Suppressor macrophage (primary cell): ENCODE measurements at regions not wholly inside any gene's neighbourhood (a gene's known extent, or its start where the extent isn't known, plus 50 kb on each side); places are given as distances from the start of the nearest gene placed in this dataset.

Experiments
- DNase-seq, 4 experiments: peaks; one replicate each; pipeline ENCODE4 v3.0.0-alpha.2; 2020 to 2022

DNA sequence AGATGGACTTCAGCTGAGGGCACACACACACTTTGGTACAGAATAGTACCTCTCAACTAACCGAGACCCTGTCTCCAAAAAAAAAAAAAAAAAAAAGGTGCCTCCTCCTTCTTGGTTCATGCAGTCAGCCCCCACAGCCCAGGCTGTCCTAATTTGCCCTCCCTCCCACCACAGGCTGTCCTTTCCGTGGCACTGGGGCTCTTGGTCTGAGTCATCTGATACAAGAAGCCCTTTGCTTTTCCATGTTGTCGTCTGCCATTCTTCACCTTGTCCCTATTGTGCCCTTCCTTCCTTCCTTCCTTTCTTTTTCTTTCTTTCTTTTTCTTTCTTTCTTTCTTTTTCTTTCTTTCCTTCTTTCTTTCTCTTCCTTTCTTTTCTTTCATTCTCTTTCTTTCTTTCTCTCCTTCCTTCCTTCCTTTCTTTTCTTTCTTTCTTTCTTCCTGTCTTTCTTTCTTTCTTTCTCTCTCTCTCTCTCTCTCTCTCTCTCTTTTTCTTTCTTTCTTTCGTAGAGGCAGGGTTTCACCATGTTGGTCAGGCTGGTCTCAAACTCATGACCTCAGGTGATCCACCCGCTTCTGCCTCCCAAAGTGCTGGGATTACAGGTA lies 96.0 kb upstream of the IKZF1 start:
- no peak for DNase-seq

DNA sequence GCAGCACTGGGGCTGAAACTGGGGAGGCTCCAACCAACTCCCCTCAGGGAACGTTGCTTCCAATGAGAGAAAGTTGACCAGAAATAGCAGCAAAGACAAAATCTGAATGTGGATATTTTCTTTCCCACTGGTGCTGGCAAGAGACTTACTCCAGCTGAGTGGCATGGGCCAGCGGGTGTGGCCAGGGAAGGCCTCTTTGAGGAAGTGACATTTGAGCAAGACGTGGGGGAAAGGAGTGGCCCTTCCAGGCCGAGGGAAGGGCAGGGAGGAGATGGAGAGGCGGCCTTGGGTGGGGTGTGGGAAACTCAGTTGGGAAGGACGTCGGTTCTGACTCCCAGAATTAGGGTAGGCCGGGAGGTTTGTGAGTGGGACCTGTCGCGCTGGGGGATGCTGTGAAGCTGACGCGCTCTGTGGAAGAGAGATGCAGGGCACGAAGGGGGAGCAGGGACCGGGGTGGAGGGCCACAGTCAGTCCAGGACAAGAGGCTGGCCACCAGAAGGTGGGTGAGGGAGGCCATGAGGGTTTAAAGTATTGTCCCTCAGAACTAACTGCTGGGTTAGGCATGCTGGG lies 96.7 kb upstream of the IKZF1 start:
- peak; percentile 67 to 87 (median 84) for DNase-seq

DNA sequence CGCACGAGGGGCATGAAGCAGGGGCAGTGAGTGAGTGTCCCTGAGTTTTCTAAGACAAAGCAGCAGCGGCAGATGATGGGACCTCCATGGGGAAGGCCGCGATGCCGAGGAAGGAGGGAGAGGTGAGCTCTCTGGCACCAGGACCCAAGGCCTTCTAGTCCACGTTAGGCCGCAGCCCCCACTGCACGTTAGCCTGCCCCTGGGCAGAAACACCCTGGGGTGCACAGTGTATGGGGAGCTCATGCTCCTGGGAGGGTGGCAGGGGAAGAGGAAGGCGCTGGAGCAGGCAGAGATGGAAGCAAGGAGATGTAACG lies 97.3 kb upstream of the IKZF1 start:
- DNase-seq, result no peak

DNA sequence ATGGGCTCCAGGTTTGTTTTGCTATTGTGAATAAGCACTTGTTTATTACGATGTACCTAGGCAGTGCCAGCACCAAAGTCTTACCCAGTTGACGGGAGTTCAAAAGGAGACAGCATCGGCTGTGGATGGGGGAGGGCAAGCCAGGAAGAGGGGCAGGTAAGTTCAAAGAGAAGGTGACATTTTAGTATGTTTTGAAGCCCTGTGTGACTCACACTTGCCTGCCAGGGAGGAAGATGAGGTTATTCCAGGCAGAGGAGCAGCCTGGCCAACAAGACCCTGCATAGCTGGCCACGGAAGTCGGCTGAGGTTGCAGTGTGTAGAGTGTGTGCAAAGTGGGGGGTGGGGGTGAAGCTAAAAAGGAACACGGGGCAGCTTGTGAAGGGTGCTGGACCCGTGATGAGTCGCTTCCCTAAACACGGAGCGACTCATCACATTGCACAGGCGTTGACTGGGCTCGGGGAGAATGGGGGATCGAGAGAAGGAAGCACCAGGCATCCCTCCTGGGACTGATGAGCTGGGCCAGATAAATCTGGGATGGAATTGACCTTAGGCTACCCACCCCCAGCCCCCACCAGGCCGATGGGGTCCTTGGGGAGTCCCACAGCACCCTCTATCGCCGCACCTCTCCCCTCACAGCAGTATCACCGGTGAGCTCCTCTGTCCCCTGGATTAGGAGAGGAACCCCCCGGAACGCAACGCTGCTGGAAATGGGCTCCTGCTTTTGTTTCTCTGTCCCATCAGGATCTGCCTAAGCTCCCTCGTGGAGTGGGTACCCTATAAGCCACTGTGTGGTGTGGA lies 97.9 kb upstream of the IKZF1 start:
- DNase-seq, result peak; percentile 78 to 87 (median 84)

DNA sequence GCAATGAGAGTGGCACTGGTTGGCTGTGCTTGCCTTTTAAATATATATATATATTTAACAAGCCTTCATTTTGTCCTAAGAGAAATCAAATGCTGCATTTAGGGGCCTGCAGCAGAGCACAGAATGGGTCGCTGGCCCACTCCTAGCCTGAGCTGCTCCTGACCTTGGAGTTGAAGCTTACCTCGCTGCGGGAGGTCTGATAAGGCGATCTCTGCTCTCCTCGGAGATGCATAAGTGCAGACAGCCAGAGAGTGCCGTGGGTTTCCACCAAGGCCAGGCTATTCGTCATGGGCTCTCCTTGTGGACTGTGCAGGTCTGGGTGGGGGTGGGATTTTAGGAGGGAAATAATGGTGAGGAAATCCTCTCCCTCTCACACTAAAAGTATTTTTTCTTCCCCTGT lies 99.5 kb upstream of the IKZF1 start:
- no peak for DNase-seq

DNA sequence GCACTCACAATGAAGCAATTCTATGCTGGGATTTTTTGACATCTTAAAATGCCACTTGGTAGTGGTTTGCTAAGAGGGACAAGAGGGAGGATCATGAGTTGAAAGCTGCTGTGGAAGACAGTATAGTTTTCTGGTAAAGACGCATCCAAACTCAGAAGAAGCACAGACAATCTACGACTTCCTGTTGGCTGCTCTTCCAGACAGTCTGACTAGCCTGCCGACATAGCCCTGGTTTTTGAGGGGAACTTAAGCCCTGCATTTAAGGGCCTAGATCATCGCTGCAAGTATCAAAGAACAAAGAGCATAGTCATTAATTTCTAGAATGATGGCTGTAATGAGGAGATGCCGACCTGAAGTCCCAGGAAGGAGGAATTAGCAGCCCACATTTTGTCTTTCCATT lies 99.9 kb upstream of the IKZF1 start:
- DNase-seq, result peak; percentile 43 to 61 (median 52)

DNA sequence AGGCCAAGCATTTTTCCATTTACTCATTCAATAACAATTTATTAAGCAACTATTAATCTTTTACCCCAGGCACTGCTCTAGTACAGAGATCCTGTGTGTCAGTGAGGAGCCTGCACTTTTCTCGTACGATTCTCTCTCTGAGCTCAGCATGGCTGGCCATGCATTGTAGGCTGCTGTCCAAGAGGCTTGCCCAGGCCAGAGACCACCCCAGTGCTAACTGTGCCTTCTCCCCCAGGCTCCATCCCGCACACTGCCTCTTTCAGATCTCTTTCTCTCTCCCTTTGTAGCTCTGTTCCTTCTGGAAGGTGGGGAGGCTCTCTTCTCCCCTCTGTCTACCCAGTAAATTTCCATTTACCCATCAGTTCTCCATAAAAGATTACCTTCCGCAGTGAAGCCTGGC lies 101.0 kb upstream of the IKZF1 start:
- DNase-seq, result no peak

DNA sequence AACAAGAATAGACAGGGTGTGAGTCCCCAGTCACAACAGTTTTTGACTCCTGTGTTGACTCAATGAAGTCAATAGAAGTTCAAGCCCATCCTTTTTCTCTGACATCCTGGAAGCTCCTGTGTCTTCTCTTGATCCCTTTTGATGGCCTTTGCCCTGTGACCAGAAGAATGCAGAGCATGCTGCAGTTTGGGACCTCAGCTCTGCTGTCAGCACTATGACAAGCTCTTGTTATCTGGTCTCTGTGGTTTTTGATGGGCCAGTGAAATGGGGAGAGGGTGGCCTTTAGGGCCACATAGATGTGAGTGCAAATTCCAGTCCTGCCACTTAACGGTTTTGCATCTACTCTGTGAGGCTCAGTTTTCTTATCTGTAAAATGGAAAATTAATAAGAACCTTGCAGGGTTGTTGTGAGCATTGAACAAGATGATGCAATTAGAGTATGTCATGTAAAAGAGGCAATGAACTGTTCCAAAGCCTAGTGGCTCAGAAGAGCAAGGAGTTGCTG lies 102.4 kb upstream of the IKZF1 start:
- no peak for DNase-seq

DNA sequence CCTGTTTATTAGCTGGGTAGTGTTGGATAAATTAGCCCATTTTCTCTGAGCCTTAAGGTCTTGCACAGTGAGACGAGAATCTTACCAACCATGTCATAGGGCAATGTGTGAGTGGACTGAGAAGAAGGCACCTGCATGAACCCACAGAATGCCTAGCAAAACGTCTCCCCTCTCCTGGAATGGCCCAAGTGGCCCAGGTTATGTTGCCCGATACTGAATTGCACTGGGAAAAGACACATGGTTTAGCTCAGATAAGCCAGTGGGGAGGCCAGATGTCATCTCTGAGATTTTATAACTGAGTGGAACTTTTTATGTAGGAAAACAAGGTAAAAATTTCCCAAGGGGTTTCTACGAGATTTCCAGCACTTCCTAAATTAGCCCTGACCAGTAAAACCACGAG lies 104.7 kb upstream of the IKZF1 start:
- no peak for DNase-seq

DNA sequence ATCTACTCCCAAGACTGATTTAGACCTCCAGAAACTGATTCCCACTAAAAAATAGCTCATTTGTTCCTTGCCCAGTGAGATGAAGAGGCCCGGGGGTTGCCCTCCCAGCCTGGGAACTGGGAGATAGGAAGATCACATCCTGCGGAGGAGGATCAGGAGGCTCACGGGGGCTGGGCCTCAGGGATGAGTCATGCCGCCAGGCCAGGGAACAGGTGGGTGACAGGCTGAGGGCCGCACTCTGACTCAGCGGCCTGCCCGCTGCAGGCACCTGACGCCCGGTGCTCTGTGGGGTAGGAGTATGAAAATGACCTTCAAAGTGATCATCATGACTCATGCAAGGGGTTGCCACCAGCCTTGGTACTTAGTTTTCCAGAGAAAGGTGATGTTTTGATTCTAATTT lies 104.5 kb upstream of the ZPBP start:
- peak; percentile 47 to 75 (median 60) for DNase-seq

DNA sequence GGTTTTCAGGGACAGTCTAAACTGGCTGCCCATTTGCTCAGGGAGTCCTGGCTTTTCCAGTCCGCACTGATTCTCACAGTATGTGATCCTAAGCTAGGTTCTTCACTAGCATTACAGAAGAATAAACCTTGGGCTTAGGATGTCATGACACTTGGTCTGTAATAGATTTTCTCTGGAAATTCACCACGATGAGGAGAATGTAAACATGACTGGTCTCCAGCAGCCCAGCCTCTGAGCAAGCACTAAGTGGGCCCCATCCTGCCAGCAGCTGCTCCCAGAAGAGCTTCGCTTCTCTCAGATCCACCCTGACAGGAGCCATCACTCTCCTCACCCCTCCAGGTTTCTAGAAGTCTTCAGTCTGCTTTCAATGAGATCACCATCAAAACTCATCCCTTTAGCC lies 103.7 kb upstream of the ZPBP start:
- no peak for DNase-seq

DNA sequence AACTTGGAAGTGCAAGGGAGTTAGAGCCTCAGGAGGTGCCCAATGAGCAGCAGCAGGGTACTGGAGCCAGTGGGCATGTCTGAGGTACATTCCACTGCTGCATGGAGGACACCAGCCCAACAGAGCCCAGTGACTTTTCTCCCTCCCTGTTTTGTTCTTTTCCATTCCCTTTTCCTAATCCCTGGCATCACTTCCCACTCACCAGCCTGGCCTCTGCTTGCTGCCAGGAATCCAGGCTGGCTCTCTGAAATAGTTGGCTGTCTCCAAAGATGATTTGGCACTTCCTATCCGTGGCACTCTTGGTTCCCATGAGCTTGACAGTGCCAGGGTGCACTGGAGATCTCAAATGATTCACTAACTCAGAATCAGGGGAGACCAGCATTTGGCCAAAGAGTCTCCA lies 97.7 kb upstream of the ZPBP start:
- DNase-seq, result no peak

DNA sequence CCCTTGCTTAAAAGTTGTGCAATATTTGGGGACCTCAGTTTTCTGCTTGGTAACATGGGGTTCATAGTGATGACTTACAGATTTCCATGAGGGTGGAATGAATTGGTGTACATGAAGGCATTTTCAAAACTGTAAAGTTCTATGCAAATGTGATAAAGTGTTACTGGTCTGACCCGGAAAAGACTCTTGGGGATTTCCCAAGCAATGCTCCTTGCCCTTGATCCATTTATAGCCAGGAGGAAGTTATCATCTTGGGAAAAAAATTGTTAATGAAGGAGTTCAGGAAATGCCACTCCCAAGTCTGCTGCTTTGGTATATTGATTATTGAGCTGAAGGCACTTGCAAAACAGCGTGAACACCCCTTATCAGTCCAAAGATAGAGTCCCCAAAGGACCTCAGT lies 96.3 kb upstream of the ZPBP start:
- peak in 3 of 4 experiments; percentile 47 to 58 (median 53) for DNase-seq

DNA sequence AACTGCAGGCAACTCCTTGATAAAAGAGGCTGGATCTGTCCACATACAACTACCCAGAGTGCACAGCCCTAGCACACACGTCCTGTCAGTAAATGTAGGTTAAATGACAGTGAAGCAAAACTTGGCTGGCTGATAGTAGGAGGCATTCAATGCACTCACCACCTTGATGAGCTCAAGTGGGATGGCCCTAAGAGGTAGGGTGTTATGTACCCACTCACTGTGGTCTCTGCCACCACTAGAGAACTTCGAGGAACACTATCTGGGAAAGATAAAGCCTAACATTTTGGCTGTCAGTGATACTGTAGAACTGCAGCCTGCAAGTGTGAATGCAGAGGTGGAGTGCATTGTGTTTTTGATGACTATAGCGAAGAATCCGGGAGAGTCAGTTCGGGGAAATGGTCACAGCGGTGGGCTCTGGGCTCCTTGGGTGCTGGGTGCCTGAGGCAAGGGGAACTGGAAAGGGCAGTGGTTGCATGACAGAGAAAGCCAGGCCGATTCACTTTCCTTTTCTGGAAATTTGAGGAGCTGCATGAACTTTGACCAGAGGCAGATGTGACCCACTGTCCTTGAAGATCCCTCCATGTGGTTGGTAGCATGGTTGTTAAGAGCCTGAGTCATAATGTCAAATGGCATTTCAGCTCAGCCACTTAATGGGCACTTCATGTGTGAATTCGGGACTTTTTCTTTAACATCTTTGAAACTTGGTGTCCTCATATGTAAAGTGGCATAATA lies 93.1 kb upstream of the ZPBP start:
- DNase-seq, result peak; percentile 40 to 69 (median 53)

DNA sequence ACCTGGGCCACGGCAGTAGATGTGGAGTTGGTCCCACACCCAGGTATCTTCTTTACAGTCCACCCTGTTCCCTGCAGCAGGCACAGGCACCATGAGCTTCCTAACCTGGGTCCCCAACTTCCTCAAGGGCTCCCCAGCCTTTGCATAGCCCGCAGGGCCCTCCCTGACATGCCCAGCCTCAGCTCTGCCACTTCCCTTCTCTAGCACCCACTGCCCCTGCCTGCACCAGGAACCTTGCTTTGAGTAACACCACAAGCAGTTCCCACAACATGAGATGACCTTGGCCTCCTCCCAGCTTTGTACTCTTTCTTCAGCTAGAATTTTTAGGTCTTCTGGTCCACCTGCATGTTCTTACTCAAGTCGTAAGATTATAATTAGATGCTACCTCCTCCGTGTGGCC lies 92.2 kb upstream of the ZPBP start:
- peak; percentile 76 to 91 (median 88) for DNase-seq

DNA sequence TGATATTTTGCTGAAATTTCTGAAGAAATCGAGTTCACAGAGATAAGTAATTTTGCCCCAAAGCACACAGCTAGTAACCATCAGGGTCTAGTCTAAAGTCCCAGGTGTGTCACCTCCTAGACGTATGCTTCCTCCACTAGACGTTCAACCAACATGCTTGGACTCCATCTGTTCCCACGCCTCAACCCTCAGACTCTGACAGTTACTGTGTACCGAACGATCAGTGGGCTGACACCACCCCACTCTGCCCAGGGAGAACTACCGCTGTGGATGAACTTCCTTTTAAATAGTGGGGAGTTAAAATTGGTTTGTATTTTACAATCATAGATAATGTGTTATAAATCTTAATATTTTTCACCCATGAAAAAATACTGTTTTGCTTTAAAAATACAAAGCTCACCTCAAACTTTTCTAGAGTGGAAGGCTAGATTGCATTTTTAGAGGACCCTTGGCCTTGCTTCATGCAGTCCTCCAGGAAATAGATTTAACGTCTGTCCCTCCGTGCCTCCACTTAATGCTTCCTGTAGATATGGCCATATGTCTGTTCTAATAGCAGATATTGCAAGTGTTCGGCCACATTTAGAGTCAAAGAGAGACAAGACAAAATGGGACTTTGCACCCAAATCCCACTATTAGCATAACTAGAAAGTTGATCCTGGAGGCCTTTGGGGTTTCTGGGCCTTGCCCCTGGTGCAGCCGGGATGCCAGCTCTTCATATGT lies 91.4 kb upstream of the ZPBP start:
- DNase-seq, result peak; percentile 50 to 79 (median 71)

DNA sequence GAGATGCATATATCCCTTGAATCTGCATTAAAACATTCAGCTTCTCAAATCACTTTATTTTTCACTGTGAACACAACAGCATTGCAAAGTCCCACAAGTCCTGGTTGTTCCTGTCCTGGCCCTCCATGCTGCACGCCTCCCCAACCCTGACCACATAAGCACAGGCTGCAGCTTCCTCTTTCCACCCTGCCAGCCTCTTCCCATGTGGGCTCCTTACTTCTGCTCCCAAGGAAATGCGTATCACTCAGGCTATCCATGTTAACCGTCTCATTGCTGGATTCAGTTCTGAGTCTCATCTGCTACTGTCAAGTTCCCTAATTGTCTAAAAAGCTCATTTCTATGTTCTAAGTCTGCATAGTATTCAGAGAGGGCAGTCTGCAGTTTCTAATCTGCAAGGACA lies 89.7 kb upstream of the ZPBP start:
- peak; percentile 93 to 97 (median 94) for DNase-seq

DNA sequence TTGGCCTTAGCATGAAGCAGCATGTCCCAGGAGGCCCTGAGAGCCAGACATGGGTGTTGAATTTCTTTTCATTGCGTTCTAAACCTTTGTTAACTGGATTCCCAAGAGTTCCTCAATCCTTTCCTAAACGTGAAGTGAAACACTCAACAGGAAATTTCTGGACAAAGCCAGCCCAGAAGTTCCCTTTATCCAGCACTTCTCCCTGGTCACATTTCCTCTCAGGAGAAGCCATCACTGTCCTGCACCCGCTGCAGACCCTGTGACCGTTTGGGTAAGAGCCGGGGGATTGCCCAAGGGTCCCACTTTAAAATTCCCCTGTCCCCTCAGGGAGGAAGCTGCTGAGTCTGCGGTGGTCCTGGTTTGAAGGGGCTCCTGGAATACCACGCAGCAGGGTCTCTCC lies 88.0 kb upstream of the ZPBP start:
- DNase-seq, result peak; percentile 66 to 75 (median 71)

DNA sequence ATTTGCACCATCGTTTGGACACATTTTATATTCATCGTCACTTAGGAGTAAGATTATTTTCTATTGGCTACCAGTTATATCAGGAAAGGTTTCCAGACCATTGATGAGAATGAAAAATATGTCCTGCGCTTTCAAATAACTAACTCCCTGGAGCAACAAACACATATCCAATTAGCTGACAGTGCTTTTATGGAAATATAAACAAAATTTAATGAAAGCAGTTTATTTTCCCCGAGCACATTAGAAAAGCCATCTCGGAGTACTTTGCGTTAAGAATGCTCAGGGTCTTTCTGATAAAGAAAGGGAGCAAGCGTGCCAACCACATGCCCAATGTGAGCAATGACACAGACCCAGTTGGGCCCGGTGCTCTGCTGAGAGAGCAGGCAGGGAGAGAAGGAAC lies 85.1 kb upstream of the ZPBP start:
- no peak for DNase-seq

DNA sequence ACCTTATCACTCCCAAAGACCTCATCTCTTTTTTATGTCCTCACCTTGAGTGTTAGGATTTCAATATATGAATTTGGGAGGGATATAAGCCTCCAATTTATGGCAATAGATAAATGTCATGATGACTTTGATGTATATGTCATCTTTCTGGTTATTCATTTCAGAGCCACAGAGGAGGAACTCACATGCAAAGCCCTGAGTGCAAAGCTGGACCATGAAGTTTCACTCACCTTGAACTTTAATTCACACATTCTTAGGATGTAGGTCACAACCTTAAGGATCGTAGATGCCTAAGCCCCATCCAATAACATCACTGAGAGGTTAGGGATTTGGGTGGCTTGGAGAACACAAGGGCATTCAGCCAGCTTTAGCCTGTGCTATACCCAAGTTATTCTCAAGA lies 81.9 kb upstream of the ZPBP start:
- no peak for DNase-seq

DNA sequence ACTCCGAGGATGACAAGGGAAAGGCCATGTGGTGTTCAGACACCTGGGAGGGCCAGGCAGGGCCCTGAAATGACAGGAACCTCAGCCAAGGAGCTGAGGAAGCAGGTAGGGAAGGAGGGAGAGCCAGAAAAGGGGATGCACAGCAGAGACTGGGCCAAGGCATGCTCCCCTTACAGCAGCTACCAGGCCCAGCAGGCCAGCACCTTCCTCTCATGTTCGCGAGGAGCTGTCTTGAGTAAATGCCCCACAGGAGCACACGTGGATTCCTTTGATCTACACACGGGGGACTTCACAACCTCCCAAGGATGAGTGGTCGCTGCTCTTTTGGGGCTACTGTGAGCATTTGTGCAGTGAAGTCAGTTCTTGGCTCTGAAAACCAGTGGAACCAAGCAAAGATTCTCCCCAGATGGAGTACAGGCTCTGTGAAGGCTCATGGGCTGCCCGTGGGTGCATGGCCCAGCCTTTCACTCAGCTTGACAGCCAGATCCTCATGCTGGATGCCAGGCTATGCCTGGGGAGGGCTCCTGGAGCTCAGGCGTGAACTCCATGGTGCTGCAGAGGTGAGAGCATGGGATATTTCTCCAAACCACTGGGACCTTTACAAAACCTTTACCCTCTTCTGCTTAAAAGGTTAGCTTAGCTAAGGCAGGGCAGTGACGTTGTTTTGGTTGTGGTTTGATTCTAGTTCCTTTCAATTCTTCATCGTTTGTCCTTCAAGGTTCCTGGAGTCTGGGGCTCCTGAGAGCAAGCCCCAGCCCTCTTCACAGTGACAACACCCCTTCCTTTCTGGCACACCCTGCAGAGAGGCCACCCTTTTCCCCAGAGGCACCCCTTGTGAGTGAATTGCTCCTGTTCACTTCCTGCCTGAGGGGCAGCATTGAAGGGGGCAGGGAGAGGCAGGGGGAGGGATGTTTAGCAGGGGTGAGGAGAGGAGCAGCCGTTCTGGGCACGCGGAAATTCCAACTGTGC lies 74.2 kb upstream of the ZPBP start:
- no peak for DNase-seq
